ENCODE measurements at regions not wholly inside any gene's neighbourhood (a gene's known extent, or its start where the extent isn't known, plus 50 kb on each side); places are given as distances from the start of the nearest gene placed in this dataset.

DNA sequence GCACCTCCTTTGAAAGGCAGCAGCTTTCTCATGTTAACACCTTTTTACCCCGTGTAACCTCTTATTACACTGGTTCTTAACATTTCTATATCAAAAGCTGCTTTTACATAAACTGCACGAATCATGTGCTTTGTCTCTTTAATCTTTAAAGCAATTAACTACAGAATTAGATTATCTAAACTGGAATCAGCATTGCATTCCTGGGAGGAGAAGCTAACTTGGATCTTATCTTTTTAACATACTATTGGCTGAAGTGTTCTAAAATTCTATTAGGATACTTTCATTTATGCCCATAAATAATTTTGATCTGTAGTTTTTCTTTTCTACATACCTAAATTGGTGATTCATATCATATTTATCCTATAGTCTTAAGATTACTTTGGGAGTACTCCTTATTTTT, 428.4 kb upstream of the IGFBP3 start:
- no peaks in the 10 kb centered on the region for H3K27me3 Mint-ChIP-seq
- H3K4me1 Mint-ChIP-seq (ENCODE audit: low read depth), result no peaks in the 10 kb centered on the region
- H3K9me3 ChIP-seq (ENCODE audit: control insufficient read depth in 1 of 2, insufficient read depth in 1 of 2, low read length in 2 of 2), result no peaks in the 10 kb centered on the region
- no peaks in the 10 kb centered on the region for H3K9me3 Mint-ChIP-seq
- no peaks in the 10 kb centered on the region for H3K36me3 Mint-ChIP-seq (ENCODE audit: low read depth)
- DNase-seq (no peak), ATAC-seq (ENCODE audit: poor library complexity) (no peak)
- ChIA-PET CTCF (no interaction called here), POLR2A (no interaction called here)
- no peaks in the 10 kb centered on the region for H3K27me3 ChIP-seq (ENCODE audit: control insufficient read depth in 1 of 2, insufficient read depth in 2 of 2, low read length in 2 of 2)
- no peak overlapping the region for H3K4me3 ChIP-seq (ENCODE audit: low read length)
- TF ChIP-seq, protein P1, sequence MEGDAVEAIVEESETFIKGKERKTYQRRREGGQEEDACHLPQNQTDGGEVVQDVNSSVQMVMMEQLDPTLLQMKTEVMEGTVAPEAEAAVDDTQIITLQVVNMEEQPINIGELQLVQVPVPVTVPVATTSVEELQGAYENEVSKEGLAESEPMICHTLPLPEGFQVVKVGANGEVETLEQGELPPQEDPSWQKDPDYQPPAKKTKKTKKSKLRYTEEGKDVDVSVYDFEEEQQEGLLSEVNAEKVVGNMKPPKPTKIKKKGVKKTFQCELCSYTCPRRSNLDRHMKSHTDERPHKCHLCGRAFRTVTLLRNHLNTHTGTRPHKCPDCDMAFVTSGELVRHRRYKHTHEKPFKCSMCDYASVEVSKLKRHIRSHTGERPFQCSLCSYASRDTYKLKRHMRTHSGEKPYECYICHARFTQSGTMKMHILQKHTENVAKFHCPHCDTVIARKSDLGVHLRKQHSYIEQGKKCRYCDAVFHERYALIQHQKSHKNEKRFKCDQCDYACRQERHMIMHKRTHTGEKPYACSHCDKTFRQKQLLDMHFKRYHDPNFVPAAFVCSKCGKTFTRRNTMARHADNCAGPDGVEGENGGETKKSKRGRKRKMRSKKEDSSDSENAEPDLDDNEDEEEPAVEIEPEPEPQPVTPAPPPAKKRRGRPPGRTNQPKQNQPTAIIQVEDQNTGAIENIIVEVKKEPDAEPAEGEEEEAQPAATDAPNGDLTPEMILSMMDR (IDR thresholded peaks at IDR 0.05), result no peak
- H3K4me3 Mint-ChIP-seq, result no peak overlapping the region
- H3K4me1 ChIP-seq (ENCODE audit: insufficient read depth, low read length), result no peaks in the 10 kb centered on the region
- no peak overlapping the region for H3K27ac ChIP-seq (ENCODE audit: low read depth in 1 of 2, low read length in 2 of 2)
- no peak overlapping the region for H3K27ac Mint-ChIP-seq
- intact Hi-C loops (cut with DNase I, micrococcal nuclease), result no loop called here
- no peaks in the 10 kb centered on the region for H3K36me3 ChIP-seq (ENCODE audit: insufficient read depth, low read length)

DNA sequence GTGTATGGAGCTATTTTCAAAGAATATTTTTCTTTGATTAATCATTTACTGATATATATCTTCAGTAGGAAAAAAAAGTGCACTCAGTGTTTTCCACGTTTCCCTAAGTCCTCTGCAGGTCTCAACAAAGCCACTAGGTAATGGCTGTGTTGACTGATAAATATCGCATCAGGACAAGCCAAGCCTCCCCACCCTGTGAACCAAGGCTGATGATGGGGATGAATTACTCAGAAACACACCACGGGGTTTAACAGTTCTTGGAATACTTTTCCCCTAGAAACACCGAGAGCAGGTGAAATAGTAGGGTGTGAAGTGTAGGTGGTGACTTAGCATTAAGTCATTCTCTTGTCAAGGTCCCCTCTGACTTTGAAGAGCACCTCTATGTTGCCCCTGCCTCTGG, 423.5 kb upstream of the IGFBP3 start:
- Mint-ChIP-seq H3K9me3 (peaks cover under 1% of the 10 kb centered on the region), H3K36me3 (ENCODE audit: low read depth) (no peaks in the 10 kb centered on the region), H3K27me3 (no peaks in the 10 kb centered on the region), H3K4me1 (ENCODE audit: low read depth) (no peaks in the 10 kb centered on the region), H3K27ac (no peak overlapping the region), H3K4me3 (no peak overlapping the region)
- TF ChIP-seq, protein P1 (IDR thresholded peaks at IDR 0.05), result no peak
- no peak overlapping the region for H3K4me3 ChIP-seq (ENCODE audit: low read length)
- H3K27me3 ChIP-seq (ENCODE audit: control insufficient read depth in 1 of 2, insufficient read depth in 2 of 2, low read length in 2 of 2), result no peaks in the 10 kb centered on the region
- DNase-seq (no peak), ATAC-seq (ENCODE audit: poor library complexity) (no peak)
- H3K27ac ChIP-seq (ENCODE audit: low read depth in 1 of 2, low read length in 2 of 2), result no peak overlapping the region
- no peaks in the 10 kb centered on the region for H3K4me1 ChIP-seq (ENCODE audit: insufficient read depth, low read length)
- intact Hi-C loops (cut with DNase I, micrococcal nuclease), result no loop called here
- H3K9me3 ChIP-seq (ENCODE audit: control insufficient read depth in 1 of 2, insufficient read depth in 1 of 2, low read length in 2 of 2), result no peaks in the 10 kb centered on the region
- ChIA-PET POLR2A (no interaction called here), CTCF (no interaction called here)
- no peaks in the 10 kb centered on the region for H3K36me3 ChIP-seq (ENCODE audit: insufficient read depth, low read length)

DNA sequence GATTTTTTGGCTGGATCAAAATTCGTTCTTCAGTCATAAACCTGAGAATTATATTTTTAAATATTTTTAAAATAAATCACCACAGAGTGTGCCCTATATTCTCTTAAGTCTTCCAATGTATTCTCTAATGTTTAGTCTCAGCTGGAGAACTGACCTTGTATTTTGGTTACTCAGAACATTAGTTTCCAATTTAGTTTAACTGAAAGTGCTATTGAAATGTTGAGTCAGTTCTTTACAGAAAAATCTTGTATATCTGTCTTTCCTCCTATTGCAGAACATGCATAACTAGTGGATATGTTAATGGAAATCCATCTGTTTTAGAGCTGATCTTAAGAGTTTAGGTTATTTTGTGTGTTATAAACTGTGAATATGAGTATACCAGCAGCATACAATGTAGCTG, 422.7 kb upstream of the IGFBP3 start:
- H3K27ac Mint-ChIP-seq, result no peak overlapping the region
- TF ChIP-seq, protein P1 (IDR thresholded peaks at IDR 0.05), result no peak
- ATAC-seq (ENCODE audit: poor library complexity), result no peak
- no peak overlapping the region for H3K4me3 Mint-ChIP-seq
- intact Hi-C loops (cut with DNase I, micrococcal nuclease), result no loop called here
- no peak overlapping the region for H3K27ac ChIP-seq (ENCODE audit: low read depth in 1 of 2, low read length in 2 of 2)
- H3K27me3 ChIP-seq (ENCODE audit: control insufficient read depth in 1 of 2, insufficient read depth in 2 of 2, low read length in 2 of 2), result no peaks in the 10 kb centered on the region
- ChIA-PET CTCF (no interaction called here), POLR2A (no interaction called here)
- H3K9me3 Mint-ChIP-seq, result peaks cover 4% of the 10 kb centered on the region
- no peaks in the 10 kb centered on the region for H3K27me3 Mint-ChIP-seq
- H3K36me3 Mint-ChIP-seq (ENCODE audit: low read depth), result no peaks in the 10 kb centered on the region
- H3K4me3 ChIP-seq (ENCODE audit: low read length), result no peak overlapping the region
- no peak for DNase-seq
- no peaks in the 10 kb centered on the region for H3K4me1 Mint-ChIP-seq (ENCODE audit: low read depth)
- no peaks in the 10 kb centered on the region for H3K9me3 ChIP-seq (ENCODE audit: control insufficient read depth in 1 of 2, insufficient read depth in 1 of 2, low read length in 2 of 2)
- H3K36me3 ChIP-seq (ENCODE audit: insufficient read depth, low read length), result no peaks in the 10 kb centered on the region
- H3K4me1 ChIP-seq (ENCODE audit: insufficient read depth, low read length), result no peaks in the 10 kb centered on the region

All from CD4-positive, alpha-beta T cell (primary cell).